WERI-Rb-1 (cell line): ENCODE measurements at regions not wholly inside any gene's neighbourhood (a gene's known extent, or its start where the extent isn't known, plus 50 kb on each side); places are given as distances from the start of the nearest gene placed in this dataset.

Experiments
- DNase-seq: peaks from one replicate; pipeline ENCODE4 v3.0.0-alpha.2; 2020
- H3K27ac ChIP-seq: fragments of 250-450 bp; sonication (Bioruptor Pico); 2 replicates; pipeline ENCODE4 v1.5.1; 2020; ENCODE audit warnings: mild to moderate bottlenecking, moderate library complexity
- H3K27me3 ChIP-seq: fragments of 250-450 bp; sonication (Bioruptor Pico); 2 replicates; pipeline ENCODE4 v1.5.1; 2021; ENCODE audit warnings: mild to moderate bottlenecking, low read depth, moderate library complexity; ENCODE audit not compliant: insufficient read depth, severe bottlenecking
- H3K36me3 ChIP-seq: fragments of 250-450 bp; sonication (Bioruptor Pico); 2 replicates; pipeline ENCODE4 v1.5.1; 2020; ENCODE audit warnings: mild to moderate bottlenecking, moderate library complexity
- H3K4me3 ChIP-seq: 2 replicates; pipeline ENCODE4 v1.5.1; 2011; ENCODE audit warnings: low read depth, mild to moderate bottlenecking, control low read depth, low read length
- H3K9me3 ChIP-seq: fragments of 250-450 bp; sonication (Bioruptor Pico); 2 replicates; pipeline ENCODE4 v1.5.1; 2021; ENCODE audit warnings: mild to moderate bottlenecking, moderate library complexity; ENCODE audit not compliant: severe bottlenecking
- CTCF ChIP-seq: IDR thresholded peaks from 2 replicates; pipeline ENCODE4 v1.5.1; 2011; ENCODE audit warnings: low read depth, mild to moderate bottlenecking, control low read depth, inconsistent platforms, low read length

GRCh38 chr6:87925373-87926060 is 122.1 kb upstream of the SPACA1 start:
- no peaks in the 10 kb centered on the region for H3K27me3 ChIP-seq
- no peak for TF ChIP-seq CTCF
- no peak overlapping the region for H3K4me3 ChIP-seq
- H3K36me3 ChIP-seq = no peaks in the 10 kb centered on the region
- DNase-seq = peak; percentile 55
- no peaks in the 10 kb centered on the region for H3K9me3 ChIP-seq
- no peak overlapping the region for H3K27ac ChIP-seq

GRCh38 chr6:87923389-87924050 is 124.1 kb upstream of the SPACA1 start:
- H3K9me3 ChIP-seq = no peaks in the 10 kb centered on the region
- H3K27ac ChIP-seq = no peak overlapping the region
- DNase-seq = no peak
- no peak overlapping the region for H3K4me3 ChIP-seq
- H3K27me3 ChIP-seq = no peaks in the 10 kb centered on the region
- H3K36me3 ChIP-seq = no peaks in the 10 kb centered on the region
- no peak for TF ChIP-seq CTCF

GRCh38 chr6:87922947-87923330 is 124.7 kb upstream of the SPACA1 start:
- no peaks in the 10 kb centered on the region for H3K36me3 ChIP-seq
- no peak for TF ChIP-seq CTCF
- no peak overlapping the region for H3K4me3 ChIP-seq
- H3K9me3 ChIP-seq = no peaks in the 10 kb centered on the region
- DNase-seq = no peak
- H3K27ac ChIP-seq = no peak overlapping the region
- no peaks in the 10 kb centered on the region for H3K27me3 ChIP-seq

- Histone ChIP-seq H3K9me3 (no peaks in the 10 kb centered on the region), H3K4me3 (no peak overlapping the region), H3K27me3 (no peaks in the 10 kb centered on the region), H3K27ac (no peak overlapping the region), H3K36me3 (no peaks in the 10 kb centered on the region)
- no peak for TF ChIP-seq CTCF
- DNase-seq = no peak
These were observed 125.3 kb upstream of the SPACA1 start for GRCh38 chr6:87922196-87922946.

- no peaks in the 10 kb centered on the region for H3K27me3 ChIP-seq
- no peak for TF ChIP-seq CTCF
- H3K4me3 ChIP-seq = no peak overlapping the region
- no peaks in the 10 kb centered on the region for H3K9me3 ChIP-seq
- H3K36me3 ChIP-seq = no peaks in the 10 kb centered on the region
- H3K27ac ChIP-seq = no peak overlapping the region
- no peak for DNase-seq
These were observed 126.6 kb upstream of the SPACA1 start for GRCh38 chr6:87921034-87921433.
